Peyer's patch (tissue), 4 donors: ENCODE measurements at regions not wholly inside any gene's neighbourhood (a gene's known extent, or its start where the extent isn't known, plus 50 kb on each side); places are given as distances from the start of the nearest gene placed in this dataset.
A peak's percentile ranks its signal among the peaks of the same experiment; 100 is the strongest.
"Not testable (repeated sequence)": the region's sequence is repeated elsewhere in the genome, so short reads cannot be mapped to it uniquely, and the experiment has no call there.

ENCODE experiments used
- DNase-seq, 3 donors: peaks; one replicate each; pipeline ENCODE4 v3.0.0-alpha.2; 2017 to 2019
- H3K27ac ChIP-seq, 4 donors: fragments of 200-600 bp; sonication (generic); one replicate each; pipeline ENCODE4 v1.5.1; 2016 to 2019
- H3K27me3 ChIP-seq, 2 donors: fragments of 200-600 bp; sonication (generic); one replicate each; pipeline ENCODE4 v1.5.1; 2019
- H3K36me3 ChIP-seq, 3 donors: fragments of 200-600 bp; sonication (generic); one replicate each; pipeline ENCODE4 v1.5.1; 2016 to 2019
- H3K4me1 ChIP-seq, 4 donors: fragments of 200-600 bp; sonication (generic); one replicate each; pipeline ENCODE4 v1.5.1; 2016 to 2019
- H3K4me3 ChIP-seq, 4 donors: fragments of 200-600 bp; sonication (generic); 1 replicate in 3 of 4; 2 replicates in 1 of 4; pipeline ENCODE4 v1.5.1; 2016 to 2019; ENCODE audit warnings: mild to moderate bottlenecking in 1 of 4
- H3K9me3 ChIP-seq, 4 donors: fragments of 200-600 bp; sonication (generic); one replicate each; pipeline ENCODE4 v1.5.1; 2016 to 2019; ENCODE audit warnings: mild to moderate bottlenecking in 1 of 4
- CTCF ChIP-seq, 6 experiments: fragments of 450-650 bp in 4 of 6; fragments of 200-600 bp in 2 of 6; sonication (generic) in 1 of 6; IDR thresholded peaks; one replicate each; pipeline ENCODE4 v1.5.1; 2017 to 2019; ENCODE audit warnings: antibody characterized with exemption in 6 of 6, mild to moderate bottlenecking in 3 of 6, moderate library complexity in 1 of 6
- POLR2A ChIP-seq, 2 donors: fragments of 450-650 bp; IDR thresholded peaks; one replicate each; pipeline ENCODE4 v1.5.1; 2017; ENCODE audit warnings: antibody characterized with exemption in 2 of 2, mild to moderate bottlenecking in 2 of 2, moderate library complexity in 2 of 2

- no peak for DNase-seq
- no peaks in the 10 kb centered on the region for H3K4me1 ChIP-seq
Observed at GRCh38 chr6:21752054-21752811, 158.7 kb downstream of the SOX4 start.

GRCh38 chr6:21753241-21754108, 159.9 kb downstream of the SOX4 start:
- Histone ChIP-seq H3K4me3 (no peak overlapping the region), H3K27ac (peak overlapping the region in 1 of 4 donors; percentile 19), H3K36me3 (no peaks in the 10 kb centered on the region), H3K9me3 (no peaks in the 10 kb centered on the region), H3K4me1 (no peaks in the 10 kb centered on the region), H3K27me3 (no peaks in the 10 kb centered on the region)
- no peak for DNase-seq
- no peak for TF ChIP-seq CTCF (IDR thresholded peaks at IDR 0.05)
- TF ChIP-seq POLR2A (IDR thresholded peaks at IDR 0.05): no peak

More at GRCh38 chr6:21752054-21752811, 158.7 kb downstream of the SOX4 start:
- H3K4me3 ChIP-seq: no peak overlapping the region
- TF ChIP-seq CTCF (IDR thresholded peaks at IDR 0.05) (no peak), POLR2A (IDR thresholded peaks at IDR 0.05) (no peak)
- no peaks in the 10 kb centered on the region for H3K36me3 ChIP-seq
- no peak overlapping the region for H3K27ac ChIP-seq
- H3K27me3 ChIP-seq: no peaks in the 10 kb centered on the region
- H3K9me3 ChIP-seq: no peaks in the 10 kb centered on the region

GRCh38 chr6:21754891-21755290, 161.3 kb downstream of the SOX4 start:
- Histone ChIP-seq H3K36me3 (no peaks in the 10 kb centered on the region), H3K4me1 (no peaks in the 10 kb centered on the region), H3K27ac (no peak overlapping the region), H3K9me3 (no peaks in the 10 kb centered on the region), H3K4me3 (no peak overlapping the region), H3K27me3 (no peaks in the 10 kb centered on the region)
- no peak for TF ChIP-seq CTCF (IDR thresholded peaks at IDR 0.05)
- no peak for TF ChIP-seq POLR2A (IDR thresholded peaks at IDR 0.05)
- no peak for DNase-seq

- Histone ChIP-seq H3K36me3 (no peaks in the 10 kb centered on the region), H3K4me1 (no peaks in the 10 kb centered on the region), H3K4me3 (no peak overlapping the region), H3K27ac (no peak overlapping the region), H3K9me3 (peaks cover 0 to 4% (median 0%) of the 10 kb centered on the region in 4 donors), H3K27me3 (no peaks in the 10 kb centered on the region)
- TF ChIP-seq CTCF (IDR thresholded peaks at IDR 0.05): no peak
- no peak for TF ChIP-seq POLR2A (IDR thresholded peaks at IDR 0.05)
- no peak for DNase-seq
Observed at GRCh38 chr6:21756487-21756886, 162.9 kb downstream of the SOX4 start.

GRCh38 chr6:21757392-21757791, 163.8 kb downstream of the SOX4 start:
- not testable (repeated sequence) for H3K9me3 ChIP-seq, H3K4me1 ChIP-seq, DNase-seq, H3K27ac ChIP-seq, H3K4me3 ChIP-seq, H3K36me3 ChIP-seq, H3K27me3 ChIP-seq

GRCh38 chr6:21759721-21760120, 166.2 kb downstream of the SOX4 start:
- no peak for DNase-seq
- Histone ChIP-seq H3K27ac (no peak overlapping the region), H3K4me3 (no peak overlapping the region), H3K27me3 (no peaks in the 10 kb centered on the region), H3K36me3 (no peaks in the 10 kb centered on the region), H3K9me3 (peaks cover 0 to 4% (median 0%) of the 10 kb centered on the region in 4 donors), H3K4me1 (no peaks in the 10 kb centered on the region)
- no peak for TF ChIP-seq CTCF (IDR thresholded peaks at IDR 0.05)
- TF ChIP-seq POLR2A (IDR thresholded peaks at IDR 0.05): no peak

GRCh38 chr6:21761053-21761730, 167.6 kb downstream of the SOX4 start:
- not testable (repeated sequence) for H3K27me3 ChIP-seq, DNase-seq, H3K27ac ChIP-seq, H3K9me3 ChIP-seq, H3K36me3 ChIP-seq, H3K4me3 ChIP-seq, H3K4me1 ChIP-seq
